ENCODE measurements at regions not wholly inside any gene's neighbourhood (a gene's known extent, or its start where the extent isn't known, plus 50 kb on each side); places are given as distances from the start of the nearest gene placed in this dataset.

- 58 to 76% (median 70%) methylated on average over 2 of the region's 2 CpGs for WGBS, 3 donors
- intact Hi-C loops (cut with DNase I): no loop called here
- DNase-seq: no peak
- H3K4me3 ChIP-seq: no peak overlapping the region
- TF ChIP-seq POLR2A (IDR thresholded peaks at IDR 0.05): no peak
- TF ChIP-seq CTCF (IDR thresholded peaks at IDR 0.05): no peak
- no peak for TF ChIP-seq EP300 (IDR thresholded peaks at IDR 0.05)
- no peaks in the 10 kb centered on the region for H3K27me3 ChIP-seq
- H3K36me3 ChIP-seq: no peaks in the 10 kb centered on the region
- no peaks in the 10 kb centered on the region for H3K4me1 ChIP-seq (ENCODE audit: insufficient read depth)
- H3K9me3 ChIP-seq: no peaks in the 10 kb centered on the region
- no peak overlapping the region for H3K27ac ChIP-seq
Measured at GRCh38 chr17:70608193-70608592, 438.9 kb downstream of the KCNJ2 start.

- no peak for DNase-seq
- intact Hi-C loops (cut with DNase I): no loop called here
- Histone ChIP-seq H3K27me3 (no peaks in the 10 kb centered on the region), H3K4me1 (ENCODE audit: insufficient read depth) (no peaks in the 10 kb centered on the region), H3K27ac (no peak overlapping the region), H3K9me3 (no peaks in the 10 kb centered on the region), H3K36me3 (no peaks in the 10 kb centered on the region), H3K4me3 (no peak overlapping the region)
- WGBS, 3 donors: 90 to 93% (median 92%) methylated on average over 2 of the region's 2 CpGs
- TF ChIP-seq CTCF (IDR thresholded peaks at IDR 0.05): no peak
Measured at GRCh38 chr17:70608957-70609356, 439.6 kb downstream of the KCNJ2 start.

GRCh38 chr17:70609566-70609965 lies 440.2 kb downstream of the KCNJ2 start:
- no peak for DNase-seq
- H3K27ac ChIP-seq: no peak overlapping the region
- TF ChIP-seq POLR2A (IDR thresholded peaks at IDR 0.05) (no peak), EP300 (IDR thresholded peaks at IDR 0.05) (no peak), CTCF (IDR thresholded peaks at IDR 0.05) (no peak)
- H3K4me3 ChIP-seq: no peak overlapping the region
- no peaks in the 10 kb centered on the region for H3K27me3 ChIP-seq
- H3K36me3 ChIP-seq: no peaks in the 10 kb centered on the region
- no peaks in the 10 kb centered on the region for H3K4me1 ChIP-seq (ENCODE audit: insufficient read depth)
- intact Hi-C loops (cut with DNase I): no loop called here
- WGBS, 3 donors: 79 to 95% (median 82%) methylated on average over 1 of the region's 1 CpG
- no peaks in the 10 kb centered on the region for H3K9me3 ChIP-seq

GRCh38 chr17:70610161-70610560 lies 440.8 kb downstream of the KCNJ2 start:
- Histone ChIP-seq H3K9me3 (no peaks in the 10 kb centered on the region), H3K27ac (no peak overlapping the region), H3K4me3 (no peak overlapping the region), H3K4me1 (ENCODE audit: insufficient read depth) (no peaks in the 10 kb centered on the region), H3K36me3 (no peaks in the 10 kb centered on the region), H3K27me3 (no peaks in the 10 kb centered on the region)
- intact Hi-C loops (cut with DNase I): no loop called here
- DNase-seq: no peak
- no peak for TF ChIP-seq CTCF (IDR thresholded peaks at IDR 0.05)
- TF ChIP-seq EP300 (IDR thresholded peaks at IDR 0.05): no peak
- TF ChIP-seq POLR2A (IDR thresholded peaks at IDR 0.05): no peak
- WGBS, 3 donors: 93 to 95% (median 94%) methylated on average over 5 of the region's 5 CpGs

GRCh38 chr17:70613681-70614080 lies 444.3 kb downstream of the KCNJ2 start:
- intact Hi-C loops (cut with DNase I): no loop called here
- 60 to 68% (median 61%) methylated on average over 1 of the region's 1 CpG for WGBS, 3 donors
- DNase-seq: no peak
- Histone ChIP-seq H3K27ac (no peak overlapping the region), H3K9me3 (no peaks in the 10 kb centered on the region), H3K4me3 (no peak overlapping the region), H3K36me3 (no peaks in the 10 kb centered on the region), H3K27me3 (no peaks in the 10 kb centered on the region), H3K4me1 (ENCODE audit: insufficient read depth) (no peaks in the 10 kb centered on the region)
- TF ChIP-seq POLR2A (IDR thresholded peaks at IDR 0.05): no peak
- no peak for TF ChIP-seq CTCF (IDR thresholded peaks at IDR 0.05)
- no peak for TF ChIP-seq EP300 (IDR thresholded peaks at IDR 0.05)

Data from ovary (tissue), 7 donors.